OCI-LY7 (cell line): ENCODE measurements at regions not wholly inside any gene's neighbourhood (a gene's known extent, or its start where the extent isn't known, plus 50 kb on each side); places are given as distances from the start of the nearest gene placed in this dataset.

ENCODE experiments used
- CTCF ChIP-seq: fragments of 200-600 bp; sonication (generic); conservative IDR thresholded peaks from 2 replicates; pipeline ENCODE4 v1.5.1; 2014; ENCODE audit warnings: mild to moderate bottlenecking, antibody characterized with exemption, low read length, moderate library complexity, mixed read lengths
- EZH2phosphoT487 ChIP-seq: fragments of 200-600 bp; sonication (generic); IDR thresholded peaks from 2 replicates; pipeline ENCODE4 v1.6.1; 2018; ENCODE audit warnings: low read depth, borderline replicate concordance, mild to moderate bottlenecking, mixed run types, antibody characterized with exemption, low read length, moderate library complexity, mixed read lengths

GRCh38 chr6:169897601-169898358, 146.4 kb downstream of the ERMARD start:
- TF ChIP-seq CTCF: no peak
- no peak for TF ChIP-seq EZH2phosphoT487
